ENCODE measurements at regions not wholly inside any gene's neighbourhood (a gene's known extent, or its start where the extent isn't known, plus 50 kb on each side); places are given as distances from the start of the nearest gene placed in this dataset.

DNA sequence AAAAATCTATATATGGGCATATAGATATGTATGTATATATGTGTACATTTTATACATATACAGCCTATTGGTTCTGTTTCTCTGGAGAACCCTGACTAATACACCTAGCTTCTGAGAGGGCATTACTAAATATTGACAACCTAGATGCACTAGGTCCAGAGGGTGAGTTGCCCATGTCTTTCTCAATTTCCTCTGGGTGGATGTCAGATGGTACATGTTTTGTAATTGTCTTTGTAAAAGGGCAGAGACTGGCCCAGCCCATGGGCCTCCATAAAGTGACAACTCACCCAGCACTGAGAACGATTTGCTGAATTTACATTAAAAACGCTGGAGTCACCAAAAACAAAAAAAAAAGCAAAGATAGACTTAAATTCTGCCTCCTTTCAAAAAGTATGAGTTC lies 198.5 kb upstream of the FAM241A start:
- H3K27me3 Mint-ChIP-seq, result no peaks in the 10 kb centered on the region
- H3K4me1 Mint-ChIP-seq (ENCODE audit: unreplicated experiment), result no peaks in the 10 kb centered on the region
- no peak overlapping the region for H3K4me3 Mint-ChIP-seq
- TF ChIP-seq, protein P1, sequence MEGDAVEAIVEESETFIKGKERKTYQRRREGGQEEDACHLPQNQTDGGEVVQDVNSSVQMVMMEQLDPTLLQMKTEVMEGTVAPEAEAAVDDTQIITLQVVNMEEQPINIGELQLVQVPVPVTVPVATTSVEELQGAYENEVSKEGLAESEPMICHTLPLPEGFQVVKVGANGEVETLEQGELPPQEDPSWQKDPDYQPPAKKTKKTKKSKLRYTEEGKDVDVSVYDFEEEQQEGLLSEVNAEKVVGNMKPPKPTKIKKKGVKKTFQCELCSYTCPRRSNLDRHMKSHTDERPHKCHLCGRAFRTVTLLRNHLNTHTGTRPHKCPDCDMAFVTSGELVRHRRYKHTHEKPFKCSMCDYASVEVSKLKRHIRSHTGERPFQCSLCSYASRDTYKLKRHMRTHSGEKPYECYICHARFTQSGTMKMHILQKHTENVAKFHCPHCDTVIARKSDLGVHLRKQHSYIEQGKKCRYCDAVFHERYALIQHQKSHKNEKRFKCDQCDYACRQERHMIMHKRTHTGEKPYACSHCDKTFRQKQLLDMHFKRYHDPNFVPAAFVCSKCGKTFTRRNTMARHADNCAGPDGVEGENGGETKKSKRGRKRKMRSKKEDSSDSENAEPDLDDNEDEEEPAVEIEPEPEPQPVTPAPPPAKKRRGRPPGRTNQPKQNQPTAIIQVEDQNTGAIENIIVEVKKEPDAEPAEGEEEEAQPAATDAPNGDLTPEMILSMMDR (conservative IDR thresholded peaks at IDR 0.05), result no peak
- H3K36me3 Mint-ChIP-seq, result no peaks in the 10 kb centered on the region
- H3K9me3 Mint-ChIP-seq, result no peaks in the 10 kb centered on the region
- no peak overlapping the region for H3K27ac Mint-ChIP-seq
- DNase-seq (ENCODE audit: extremely low spot score, unreplicated experiment), result no peak

DNA sequence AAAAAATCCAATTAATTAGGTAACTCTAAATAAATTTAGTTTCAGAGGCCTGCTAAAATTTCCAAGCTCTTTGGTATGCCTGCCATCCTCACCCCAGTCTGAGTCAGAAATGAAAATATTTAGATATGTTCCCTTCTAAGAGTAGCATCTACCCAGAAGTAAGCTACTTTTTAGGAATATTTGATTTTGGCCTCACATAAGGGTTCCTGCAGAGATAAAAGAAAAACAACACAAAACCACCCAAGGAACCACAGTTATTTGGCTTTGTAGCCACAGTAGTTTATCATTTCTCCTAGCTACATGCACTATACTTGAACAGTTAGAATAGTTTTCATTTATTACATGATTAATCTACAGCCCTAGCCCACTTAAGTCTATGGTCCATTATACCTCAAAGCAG lies 192.6 kb upstream of the FAM241A start:
- TF ChIP-seq, protein P1 (conservative IDR thresholded peaks at IDR 0.05), result no peak
- no peaks in the 10 kb centered on the region for H3K9me3 Mint-ChIP-seq
- no peaks in the 10 kb centered on the region for H3K4me1 Mint-ChIP-seq (ENCODE audit: unreplicated experiment)
- H3K36me3 Mint-ChIP-seq, result no peaks in the 10 kb centered on the region
- no peak overlapping the region for H3K27ac Mint-ChIP-seq
- no peak for DNase-seq (ENCODE audit: extremely low spot score, unreplicated experiment)
- H3K4me3 Mint-ChIP-seq, result no peak overlapping the region
- H3K27me3 Mint-ChIP-seq, result no peaks in the 10 kb centered on the region

DNA sequence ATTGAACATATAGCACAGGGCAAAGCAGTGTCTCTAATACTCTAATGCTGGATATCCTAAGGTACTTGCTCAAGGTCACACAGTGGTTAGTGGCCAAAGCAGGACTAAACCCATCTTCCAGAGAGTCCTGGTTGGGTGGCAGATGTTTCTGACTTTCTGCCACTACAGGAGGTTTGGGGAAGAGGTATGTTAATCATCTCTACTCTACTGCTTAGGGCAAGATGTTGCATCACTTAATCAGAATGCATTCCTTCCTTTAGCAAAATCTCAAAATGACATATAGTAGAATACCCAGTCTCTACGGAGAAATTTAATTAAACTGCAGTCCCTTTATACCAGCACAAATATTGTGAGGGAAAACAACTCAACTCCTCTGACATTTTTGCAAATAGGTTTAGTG lies 190.7 kb upstream of the FAM241A start:
- Mint-ChIP-seq H3K4me3 (no peak overlapping the region), H3K4me1 (ENCODE audit: unreplicated experiment) (no peaks in the 10 kb centered on the region), H3K36me3 (no peaks in the 10 kb centered on the region), H3K9me3 (no peaks in the 10 kb centered on the region), H3K27me3 (no peaks in the 10 kb centered on the region), H3K27ac (no peak overlapping the region)
- no peak for DNase-seq (ENCODE audit: extremely low spot score, unreplicated experiment)
- TF ChIP-seq, protein P1 (conservative IDR thresholded peaks at IDR 0.05), result no peak

DNA sequence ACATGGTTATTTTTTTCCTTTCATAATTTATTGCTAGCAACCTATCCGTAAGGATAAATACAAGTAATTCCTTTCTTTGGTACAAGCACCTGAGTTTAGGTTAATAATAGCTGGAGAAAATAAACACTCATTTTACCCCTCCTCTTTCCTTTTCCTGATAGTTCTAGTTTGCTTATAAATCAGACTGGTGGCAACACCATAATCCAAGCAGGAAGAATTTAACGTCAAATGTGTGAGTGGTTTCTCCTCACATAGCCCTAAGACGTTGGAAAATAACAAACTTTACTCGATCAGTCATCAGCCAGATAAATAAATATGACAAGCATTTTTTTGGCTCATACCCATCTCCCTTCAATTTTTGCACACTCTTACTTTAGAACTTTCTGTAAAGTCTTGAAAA lies 190.3 kb upstream of the FAM241A start:
- Mint-ChIP-seq H3K9me3 (no peaks in the 10 kb centered on the region), H3K27me3 (no peaks in the 10 kb centered on the region), H3K4me1 (ENCODE audit: unreplicated experiment) (no peaks in the 10 kb centered on the region), H3K4me3 (no peak overlapping the region), H3K27ac (no peak overlapping the region), H3K36me3 (no peaks in the 10 kb centered on the region)
- no peak for DNase-seq (ENCODE audit: extremely low spot score, unreplicated experiment)
- TF ChIP-seq, protein P1 (conservative IDR thresholded peaks at IDR 0.05), result no peak

DNA sequence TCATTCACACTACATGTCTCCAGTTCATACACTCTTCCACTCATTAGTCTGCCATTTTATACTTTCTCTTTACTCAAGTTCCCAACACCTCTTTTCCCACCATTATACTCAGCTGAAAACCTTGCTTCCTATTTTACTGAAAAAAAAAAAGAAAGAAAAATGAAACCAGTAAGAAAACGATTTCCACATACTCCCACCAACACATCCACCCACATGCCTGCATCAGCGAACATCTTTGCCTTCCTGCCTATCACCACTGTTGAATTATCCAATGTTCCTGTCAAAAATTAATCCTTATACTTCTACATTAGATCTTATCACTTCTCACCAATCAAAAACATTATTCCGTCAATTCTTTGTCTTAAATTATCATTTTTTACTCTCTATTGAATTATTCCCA lies 188.1 kb upstream of the FAM241A start:
- no peaks in the 10 kb centered on the region for H3K9me3 Mint-ChIP-seq
- TF ChIP-seq, protein P1 (conservative IDR thresholded peaks at IDR 0.05), result no peak
- H3K4me3 Mint-ChIP-seq, result no peak overlapping the region
- no peaks in the 10 kb centered on the region for H3K27me3 Mint-ChIP-seq
- no peaks in the 10 kb centered on the region for H3K36me3 Mint-ChIP-seq
- no peak overlapping the region for H3K27ac Mint-ChIP-seq
- DNase-seq (ENCODE audit: extremely low spot score, unreplicated experiment), result no peak
- no peaks in the 10 kb centered on the region for H3K4me1 Mint-ChIP-seq (ENCODE audit: unreplicated experiment)

DNA sequence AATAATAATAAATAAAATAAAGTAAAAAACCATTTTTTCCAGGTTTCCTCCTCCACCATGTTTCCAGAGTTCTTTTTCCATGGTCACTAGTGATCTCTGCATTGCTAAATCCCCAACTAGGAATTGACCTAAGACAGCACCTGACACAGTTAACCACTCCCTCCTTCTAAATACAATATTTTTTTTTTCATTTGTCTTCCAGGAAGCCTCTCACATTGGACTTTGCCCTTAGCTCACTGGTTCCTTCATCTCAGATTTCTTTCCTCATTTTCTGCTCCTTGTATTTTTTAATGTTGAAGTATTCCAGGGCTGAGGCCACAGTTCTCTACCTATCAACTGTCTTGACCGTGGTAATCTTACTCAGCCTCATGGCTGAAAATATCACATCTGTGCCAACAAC lies 187.3 kb upstream of the FAM241A start:
- no peak for DNase-seq (ENCODE audit: extremely low spot score, unreplicated experiment)
- no peaks in the 10 kb centered on the region for H3K4me1 Mint-ChIP-seq (ENCODE audit: unreplicated experiment)
- H3K9me3 Mint-ChIP-seq, result no peaks in the 10 kb centered on the region
- TF ChIP-seq, protein P1 (conservative IDR thresholded peaks at IDR 0.05), result no peak
- H3K4me3 Mint-ChIP-seq, result no peak overlapping the region
- H3K36me3 Mint-ChIP-seq, result no peaks in the 10 kb centered on the region
- H3K27ac Mint-ChIP-seq, result no peak overlapping the region
- H3K27me3 Mint-ChIP-seq, result no peaks in the 10 kb centered on the region

Data from type B pancreatic cell (in vitro differentiated cells).